H1 (cell line): ENCODE measurements at regions not wholly inside any gene's neighbourhood (a gene's known extent, or its start where the extent isn't known, plus 50 kb on each side); places are given as distances from the start of the nearest gene placed in this dataset.

Experiments
- CBX5 ChIP-seq: fragments of 300-800, 300-1000 bp; sonication (generic); IDR thresholded peaks from 2 replicates; pipeline ENCODE4 v1.7.1; 2016; ENCODE audit warnings: antibody characterized with exemption, low read length, low read depth
- CTCF ChIP-seq, 3 experiments: IDR thresholded peaks; 1 replicate in 2 of 3; 2 replicates in 1 of 3; pipeline versions ENCODE4 v1.5.1 to v1.6.1; 2011; ENCODE audit warnings: low read length in 3 of 3, mild to moderate bottlenecking in 3 of 3, inconsistent platforms in 2 of 3, low read depth in 1 of 3, moderate library complexity in 1 of 3; ENCODE audit not compliant: insufficient read depth in 1 of 3; ENCODE audit errors: control extremely low read depth in 1 of 3
- E2F6 ChIP-seq: IDR thresholded peaks from 2 replicates; pipeline ENCODE4 v1.6.1; 2012; ENCODE audit warnings: inconsistent platforms
- EZH2 ChIP-seq: fragments of 200-600 bp; sonication (generic); IDR thresholded peaks from 2 replicates; pipeline ENCODE4 v1.7.1; 2012; ENCODE audit warnings: low read depth, mild to moderate bottlenecking, moderate library complexity, low read length, inconsistent platforms; ENCODE audit not compliant: severe bottlenecking
- JUN ChIP-seq: IDR thresholded peaks from 2 replicates; pipeline ENCODE4 v1.6.1; 2011; ENCODE audit warnings: low read depth, mild to moderate bottlenecking, improper control_type of control experiment, low read length
- KDM5A ChIP-seq: fragments of 200-600 bp; IDR thresholded peaks from 2 replicates; pipeline ENCODE4 v1.7.1; 2012; ENCODE audit warnings: mild to moderate bottlenecking, low read length, inconsistent platforms, mixed read lengths
- MAFK ChIP-seq: IDR thresholded peaks from 2 replicates; pipeline ENCODE4 v1.6.1; 2012; ENCODE audit warnings: low read depth, mild to moderate bottlenecking, improper control_type of control experiment, low read length
- POLR2A ChIP-seq, 2 experiments: IDR thresholded peaks; 1 replicate in 1 of 2; 2 replicates in 1 of 2; pipeline ENCODE4 v1.6.1; 2011; ENCODE audit warnings: low read depth in 2 of 2, low read length in 2 of 2, mild to moderate bottlenecking in 2 of 2; ENCODE audit errors: control extremely low read depth in 1 of 2
- RFX5 ChIP-seq: IDR thresholded peaks from 2 replicates; pipeline ENCODE4 v1.6.1; 2011; ENCODE audit warnings: low read depth, low read length, improper control_type of control experiment, borderline replicate concordance
- RNF2 ChIP-seq: fragments of 200-900, 300-1000 bp; sonication (generic); IDR thresholded peaks from 2 replicates; pipeline ENCODE4 v1.7.1; 2016; ENCODE audit warnings: borderline replicate concordance, low read depth, mild to moderate bottlenecking, antibody characterized with exemption, low read length; ENCODE audit not compliant: poor library complexity, severe bottlenecking; ENCODE audit errors: missing control alignments
- SIRT6 ChIP-seq: IDR thresholded peaks from one replicate; pipeline ENCODE4 v1.7.1; 2012; ENCODE audit warnings: low read length, inconsistent platforms
- SP1 ChIP-seq: IDR thresholded peaks from 2 replicates; pipeline ENCODE4 v1.6.1; 2011; ENCODE audit warnings: low read depth, low read length
- SRF ChIP-seq: IDR thresholded peaks from 2 replicates; pipeline ENCODE4 v1.6.1; 2011; ENCODE audit warnings: mild to moderate bottlenecking, low read depth, low read length, moderate library complexity
- TF ChIP-seq, protein P1 (sequence below): IDR thresholded peaks from 2 replicates; pipeline ENCODE4 v1.6.1; 2012; ENCODE audit warnings: inconsistent platforms

- no peak for TF ChIP-seq SP1
- TF ChIP-seq KDM5A, result no peak
- no peak for TF ChIP-seq MAFK
- TF ChIP-seq CTCF (IDR thresholded peaks at IDR 0.05; ENCODE audit: control extremely low read depth in 1 of 3, insufficient read depth in 1 of 3, low read depth in 1 of 3, low read length in 3 of 3), result no peak
- no peak for TF ChIP-seq RNF2
- TF ChIP-seq E2F6, result no peak
- no peak for TF ChIP-seq RFX5
- no peak for TF ChIP-seq EZH2
- TF ChIP-seq SRF, result no peak
- TF ChIP-seq SIRT6, result no peak
- TF ChIP-seq, protein P1, sequence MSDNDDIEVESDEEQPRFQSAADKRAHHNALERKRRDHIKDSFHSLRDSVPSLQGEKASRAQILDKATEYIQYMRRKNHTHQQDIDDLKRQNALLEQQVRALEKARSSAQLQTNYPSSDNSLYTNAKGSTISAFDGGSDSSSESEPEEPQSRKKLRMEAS, result no peak
- no peak for TF ChIP-seq JUN
- TF ChIP-seq POLR2A (IDR thresholded peaks at IDR 0.05; ENCODE audit: control extremely low read depth in 1 of 2, low read depth in 2 of 2, low read length in 2 of 2), result no peak
- no peak for TF ChIP-seq CBX5
Observed at GRCh38 chr10:8460626-8461025, 406.1 kb downstream of the GATA3 start.
